Stomach (tissue), 8 donors: ENCODE measurements at regions not wholly inside any gene's neighbourhood (a gene's known extent, or its start where the extent isn't known, plus 50 kb on each side); places are given as distances from the start of the nearest gene placed in this dataset.
"Not testable (repeated sequence)": the region's sequence is repeated elsewhere in the genome, so short reads cannot be mapped to it uniquely, and the experiment has no call there.

Experiments used
- DNase-seq, 2 donors: peaks; one replicate each; pipeline versions ENCODE4 v3.0.0 to v3.0.0-alpha.2; 2013 to 2019
- H3K27ac ChIP-seq, 5 donors: fragments of 200-600 bp in 4 of 5; sonication (generic) in 4 of 5; one replicate each; pipeline ENCODE4 v1.5.1; 2013 to 2019; ENCODE audit warnings: mild to moderate bottlenecking in 1 of 5, moderate library complexity in 1 of 5
- H3K27me3 ChIP-seq, 3 donors: fragments of 200-600 bp; sonication (generic); one replicate each; pipeline ENCODE4 v1.5.1; 2017 to 2019; ENCODE audit warnings: mixed run types in 1 of 3
- H3K36me3 ChIP-seq, 4 donors: fragments of 200-600 bp; sonication (generic); 1 replicate in 3 of 4; 2 replicates in 1 of 4; pipeline ENCODE4 v1.5.1; 2016 to 2019
- H3K4me1 ChIP-seq, 4 donors: fragments of 200-600 bp; sonication (generic); one replicate each; pipeline ENCODE4 v1.5.1; 2016 to 2019
- H3K4me3 ChIP-seq, 4 donors: fragments of 200-600 bp; sonication (generic) in 3 of 4; one replicate each; pipeline ENCODE4 v1.5.1; 2016 to 2019; ENCODE audit warnings: mild to moderate bottlenecking in 1 of 4
- H3K9me3 ChIP-seq, 4 donors: fragments of 200-600 bp; sonication (generic); one replicate each; pipeline ENCODE4 v1.5.1; 2016 to 2019
- CTCF ChIP-seq, 7 experiments: fragments of 450-650 bp in 4 of 7; fragments of 200-600 bp in 3 of 7; sonication (generic) in 3 of 7; IDR thresholded peaks; one replicate each; pipeline ENCODE4 v1.5.1; 2016 to 2019; ENCODE audit warnings: antibody characterized with exemption in 7 of 7, control low read depth in 2 of 7, mild to moderate bottlenecking in 1 of 7
- EP300 ChIP-seq: sonication (generic); formaldehyde crosslinking; IDR thresholded peaks from one replicate; pipeline ENCODE4 v1.6.1; 2017; ENCODE audit warnings: antibody characterized with exemption
- POLR2A ChIP-seq, 4 donors: fragments of 450-650 bp; IDR thresholded peaks; one replicate each; pipeline ENCODE4 v1.6.1; 2016; ENCODE audit warnings: antibody characterized with exemption in 4 of 4, control low read depth in 2 of 4, mild to moderate bottlenecking in 1 of 4, moderate library complexity in 1 of 4
- POLR2AphosphoS5 ChIP-seq, 3 donors: sonication (generic); formaldehyde crosslinking; IDR thresholded peaks; one replicate each; pipeline ENCODE4 v1.6.1; 2016; ENCODE audit warnings: antibody characterized with exemption in 3 of 3
- WGBS, 5 donors: extraction: QIAGEN DNeasy Blood & Tissue Kit in 3 of 5; methylation state at CpG; one replicate each; pipeline versions ENCODE4 v1.1.5 to v1.1.7; 2013 to 2018; 5-methylcytosine and 5-hydroxymethylcytosine counted together
- intact Hi-C: fragments of 100-400 bp; cut with DNase I; formaldehyde crosslinking; loops from one replicate; pipeline ENCODE4 v1.15.1; 2023; ENCODE audit warnings: low total_unique reads
- donor health status: healthy with polysubstance abuse.
- donor health status: Bipolar disorder and iron deficiency.
- donor health status: healthy.

- H3K36me3 ChIP-seq, H3K27me3 ChIP-seq, DNase-seq, H3K4me3 ChIP-seq, intact Hi-C loops, H3K4me1 ChIP-seq, H3K27ac ChIP-seq: not testable (repeated sequence)
- peaks cover 2 to 60% (median 37%) of the 10 kb centered on the region in 4 donors for H3K9me3 ChIP-seq
- 57 to 85% (median 70%) methylated on average over 1 of the region's 1 CpG for WGBS, 5 donors
Measured at GRCh38 chr22:10766320-10766719, 4761.7 kb upstream of the OR11H1 start.

DNA sequence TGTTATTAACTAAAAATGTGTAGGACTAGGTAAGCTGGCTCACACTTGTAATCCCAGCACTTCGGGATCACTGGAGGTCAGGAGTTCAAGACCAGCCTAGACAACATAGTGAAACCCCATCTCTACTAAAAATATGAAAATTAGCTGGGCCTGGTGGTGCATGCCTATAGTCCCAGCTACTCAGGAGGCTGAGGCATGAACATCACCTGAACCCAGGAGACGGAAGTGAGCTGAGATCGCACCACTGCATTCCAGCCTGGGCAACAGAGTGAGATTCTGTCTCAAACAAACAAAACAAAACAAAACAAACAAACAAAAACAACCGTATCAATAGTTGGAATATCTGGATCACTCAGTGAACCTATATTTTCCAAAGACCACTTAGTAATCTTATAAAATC, 4759.1 kb upstream of the OR11H1 start:
- intact Hi-C loops: not testable (repeated sequence)
- H3K9me3 ChIP-seq: peaks cover 7 to 66% (median 47%) of the 10 kb centered on the region in 4 donors
- 72 to 79% (median 75%) methylated on average over 4 of the region's 4 CpGs for WGBS, 5 donors

GRCh38 chr22:10771744-10772143, 4756.2 kb upstream of the OR11H1 start:
- H3K9me3 ChIP-seq: peaks cover 7 to 67% (median 53%) of the 10 kb centered on the region in 4 donors

More for the DNA sequence above, 4759.1 kb upstream of the OR11H1 start:
- not testable (repeated sequence) for H3K4me1 ChIP-seq, H3K4me3 ChIP-seq, H3K36me3 ChIP-seq, DNase-seq, H3K27me3 ChIP-seq, H3K27ac ChIP-seq

GRCh38 chr22:10773341-10773740, 4754.7 kb upstream of the OR11H1 start:
- DNase-seq, H3K27me3 ChIP-seq, H3K4me1 ChIP-seq, intact Hi-C loops, H3K4me3 ChIP-seq, H3K27ac ChIP-seq, H3K36me3 ChIP-seq: not testable (repeated sequence)
- peaks cover 7 to 62% (median 49%) of the 10 kb centered on the region in 4 donors for H3K9me3 ChIP-seq
- 15 to 56% (median 44%) methylated on average over 1 of the region's 1 CpG for WGBS, 5 donors

More at GRCh38 chr22:10771744-10772143, 4756.2 kb upstream of the OR11H1 start:
- H3K27me3 ChIP-seq, DNase-seq, H3K36me3 ChIP-seq, H3K4me3 ChIP-seq, H3K4me1 ChIP-seq, intact Hi-C loops, H3K27ac ChIP-seq: not testable (repeated sequence)

GRCh38 chr22:10775601-10776357, 4752.2 kb upstream of the OR11H1 start:
- 43 to 58% (median 54%) methylated on average over 5 of the region's 5 CpGs for WGBS, 5 donors
- intact Hi-C loops: not testable (repeated sequence)

DNA sequence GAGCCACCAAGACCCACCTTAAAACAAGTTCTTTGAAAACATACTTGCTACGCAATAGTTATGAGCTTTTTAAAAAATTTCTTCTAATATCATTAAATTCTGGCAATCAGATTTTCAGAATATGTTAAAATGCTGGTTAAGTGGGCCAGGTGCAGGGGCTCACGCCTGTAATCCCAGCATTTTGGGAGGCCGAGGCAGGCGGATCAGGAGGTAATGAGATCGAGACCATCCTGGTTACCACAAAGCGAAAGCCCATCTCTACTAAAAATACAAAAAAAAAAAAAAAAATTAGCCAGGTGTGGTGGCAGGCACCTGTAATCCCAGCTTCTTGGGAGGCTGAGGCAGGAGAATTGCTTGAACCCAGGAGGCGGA, 4751.6 kb upstream of the OR11H1 start:
- 45 to 68% (median 62%) methylated on average over 7 of the region's 7 CpGs for WGBS, 5 donors
- H3K27ac ChIP-seq, H3K36me3 ChIP-seq, H3K27me3 ChIP-seq, H3K4me3 ChIP-seq, H3K4me1 ChIP-seq, DNase-seq, intact Hi-C loops: not testable (repeated sequence)
- peaks cover 5 to 66% (median 53%) of the 10 kb centered on the region in 4 donors for H3K9me3 ChIP-seq

More at GRCh38 chr22:10775601-10776357, 4752.2 kb upstream of the OR11H1 start:
- H3K4me3 ChIP-seq, DNase-seq, H3K27me3 ChIP-seq, H3K27ac ChIP-seq, H3K36me3 ChIP-seq, H3K4me1 ChIP-seq: not testable (repeated sequence)
- H3K9me3 ChIP-seq: peaks cover 7 to 66% (median 51%) of the 10 kb centered on the region in 4 donors

DNA sequence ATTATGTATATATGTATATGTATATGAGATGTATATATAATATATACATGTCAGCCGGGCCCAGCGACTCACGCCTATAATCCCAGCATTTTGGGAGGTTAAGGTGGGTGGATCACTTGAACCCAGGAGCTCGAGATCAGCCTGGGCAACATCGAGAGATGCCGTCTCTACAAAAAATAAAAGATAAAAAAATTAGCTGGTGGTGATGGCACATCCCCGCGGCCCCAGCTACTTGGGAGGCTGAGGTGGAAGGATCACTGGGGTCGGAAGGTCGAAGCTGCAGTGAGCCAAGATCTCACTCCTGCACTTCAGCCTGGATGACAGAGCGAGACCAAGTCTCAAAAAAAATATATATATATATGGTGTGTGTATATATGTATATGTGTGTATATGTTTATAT, 4750.3 kb upstream of the OR11H1 start:
- H3K9me3 ChIP-seq: peaks cover 0 to 66% (median 55%) of the 10 kb centered on the region in 4 donors

GRCh38 chr22:10778296-10778814, 4749.6 kb upstream of the OR11H1 start:
- WGBS, 5 donors: 42 to 52% (median 50%) methylated on average over 8 of the region's 8 CpGs
- no peaks in the 10 kb centered on the region for H3K36me3 ChIP-seq
- DNase-seq: no peak
- H3K9me3 ChIP-seq: peaks cover 0 to 66% (median 55%) of the 10 kb centered on the region in 4 donors
- no peak for TF ChIP-seq EP300
- no peak for TF ChIP-seq POLR2AphosphoS5 (IDR thresholded peaks at IDR 0.05)
- TF ChIP-seq CTCF (IDR thresholded peaks at IDR 0.05): no peak
- TF ChIP-seq POLR2A (IDR thresholded peaks at IDR 0.05): no peak
- H3K27ac ChIP-seq: no peak overlapping the region
- no peaks in the 10 kb centered on the region for H3K4me1 ChIP-seq
- no peak overlapping the region for H3K4me3 ChIP-seq
- H3K27me3 ChIP-seq: no peaks in the 10 kb centered on the region
- intact Hi-C loops: no loop called here

More for the DNA sequence above, 4750.3 kb upstream of the OR11H1 start:
- H3K36me3 ChIP-seq, DNase-seq, H3K27me3 ChIP-seq, H3K4me1 ChIP-seq, H3K27ac ChIP-seq, H3K4me3 ChIP-seq, intact Hi-C loops: not testable (repeated sequence)
- WGBS, 5 donors: 75 to 78% (median 76%) methylated on average over 11 of the region's 11 CpGs

DNA sequence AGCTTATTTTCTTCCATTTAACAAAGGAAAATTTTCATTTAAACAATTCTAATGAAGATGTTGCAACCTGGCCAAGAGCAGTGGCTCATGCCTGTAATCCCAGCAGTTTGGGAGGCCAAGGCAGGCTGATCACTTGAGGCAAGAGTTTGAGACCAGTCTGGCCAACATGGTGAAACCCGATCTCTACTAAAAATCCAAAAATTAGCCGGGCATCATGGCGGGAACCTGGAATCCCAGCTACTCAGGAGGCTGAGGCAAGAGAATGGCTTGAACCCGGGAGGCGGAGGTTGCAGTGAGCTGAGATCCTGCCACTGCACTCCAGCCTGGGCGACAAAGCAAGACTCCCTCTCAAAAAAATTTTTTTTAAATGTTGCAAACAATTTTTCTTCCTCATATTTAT, 4748.8 kb upstream of the OR11H1 start:
- H3K27ac ChIP-seq, intact Hi-C loops, H3K36me3 ChIP-seq, DNase-seq, H3K4me3 ChIP-seq, H3K27me3 ChIP-seq, H3K4me1 ChIP-seq: not testable (repeated sequence)
- WGBS, 5 donors: 58 to 69% (median 66%) methylated on average over 6 of the region's 6 CpGs
- H3K9me3 ChIP-seq: peaks cover 0 to 68% (median 56%) of the 10 kb centered on the region in 4 donors
